Colonic mucosa (tissue), 4 donors: ENCODE measurements at regions not wholly inside any gene's neighbourhood (a gene's known extent, or its start where the extent isn't known, plus 50 kb on each side); places are given as distances from the start of the nearest gene placed in this dataset.

Source experiments
- DNase-seq: peaks from one replicate; pipeline ENCODE4 v3.0.0-alpha.2; 2020
- H3K27ac ChIP-seq: fragments of 200-600 bp; one replicate; pipeline ENCODE4 v1.8.0; 2021
- H3K27me3 ChIP-seq: fragments of 200-600 bp; one replicate; pipeline ENCODE4 v1.8.0; 2021
- H3K36me3 ChIP-seq: fragments of 200-600 bp; one replicate; pipeline ENCODE4 v1.8.0; 2021
- H3K4me1 ChIP-seq: fragments of 200-600 bp; one replicate; pipeline ENCODE4 v1.8.0; 2021; ENCODE audit warnings: mild to moderate bottlenecking
- H3K4me3 ChIP-seq: fragments of 200-600 bp; one replicate; pipeline ENCODE4 v1.8.0; 2021
- H3K9ac ChIP-seq, 2 donors: one replicate each; pipeline ENCODE4 v1.7.0; 2013; ENCODE audit warnings: control low read depth in 2 of 2, low read depth in 2 of 2, low read length in 2 of 2
- H3K9me3 ChIP-seq: fragments of 200-600 bp; one replicate; pipeline ENCODE4 v1.8.0; 2021
- intact Hi-C: fragments of 100-400 bp; cut with DNase I; formaldehyde crosslinking; loops from one replicate; pipeline ENCODE4 v1.14.1; 2022
- TF ChIP-seq, protein P1 (sequence below): fragments of 200-600 bp; IDR thresholded peaks from one replicate; pipeline ENCODE4 v1.8.0; 2022; ENCODE audit warnings: antibody characterized with exemption, mild to moderate bottlenecking
- donor health status: healthy.
- donor health status: DM: no; HTN: no; CAD: no.
- donor health status: DM: no; HTN: no; CAD: no.

GRCh38 chr13:104198801-104199200, 1132.6 kb upstream of the SLC10A2 start:
- intact Hi-C loops: no loop called here
- DNase-seq: no peak
- Histone ChIP-seq H3K36me3 (no peaks in the 10 kb centered on the region), H3K4me1 (no peaks in the 10 kb centered on the region), H3K27me3 (no peaks in the 10 kb centered on the region), H3K27ac (no peak overlapping the region), H3K9ac (no peak overlapping the region), H3K4me3 (no peak overlapping the region), H3K9me3 (no peaks in the 10 kb centered on the region)
- TF ChIP-seq, protein P1, sequence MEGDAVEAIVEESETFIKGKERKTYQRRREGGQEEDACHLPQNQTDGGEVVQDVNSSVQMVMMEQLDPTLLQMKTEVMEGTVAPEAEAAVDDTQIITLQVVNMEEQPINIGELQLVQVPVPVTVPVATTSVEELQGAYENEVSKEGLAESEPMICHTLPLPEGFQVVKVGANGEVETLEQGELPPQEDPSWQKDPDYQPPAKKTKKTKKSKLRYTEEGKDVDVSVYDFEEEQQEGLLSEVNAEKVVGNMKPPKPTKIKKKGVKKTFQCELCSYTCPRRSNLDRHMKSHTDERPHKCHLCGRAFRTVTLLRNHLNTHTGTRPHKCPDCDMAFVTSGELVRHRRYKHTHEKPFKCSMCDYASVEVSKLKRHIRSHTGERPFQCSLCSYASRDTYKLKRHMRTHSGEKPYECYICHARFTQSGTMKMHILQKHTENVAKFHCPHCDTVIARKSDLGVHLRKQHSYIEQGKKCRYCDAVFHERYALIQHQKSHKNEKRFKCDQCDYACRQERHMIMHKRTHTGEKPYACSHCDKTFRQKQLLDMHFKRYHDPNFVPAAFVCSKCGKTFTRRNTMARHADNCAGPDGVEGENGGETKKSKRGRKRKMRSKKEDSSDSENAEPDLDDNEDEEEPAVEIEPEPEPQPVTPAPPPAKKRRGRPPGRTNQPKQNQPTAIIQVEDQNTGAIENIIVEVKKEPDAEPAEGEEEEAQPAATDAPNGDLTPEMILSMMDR: no peak

DNA sequence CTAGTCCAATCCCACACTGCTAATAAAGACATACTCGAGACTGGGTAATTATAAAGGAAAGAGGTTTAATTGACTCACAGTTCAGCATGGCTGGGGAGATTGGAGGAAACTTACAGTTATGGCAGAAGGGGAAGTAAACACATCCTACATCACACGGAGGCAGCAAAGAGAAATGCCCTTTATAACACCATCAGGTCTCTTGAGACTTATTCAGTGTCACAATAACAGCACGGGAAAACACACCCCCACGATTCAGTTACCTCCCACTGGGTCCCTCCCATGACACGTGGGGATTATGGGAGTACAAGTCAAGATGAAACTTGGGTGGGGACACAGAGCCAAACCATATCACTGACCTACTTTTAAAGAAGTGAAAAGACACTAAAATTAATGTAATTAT, 1130.4 kb upstream of the SLC10A2 start:
- H3K27ac ChIP-seq: no peak overlapping the region
- no peaks in the 10 kb centered on the region for H3K9me3 ChIP-seq
- H3K36me3 ChIP-seq: no peaks in the 10 kb centered on the region
- intact Hi-C loops: no loop called here
- DNase-seq: no peak
- H3K27me3 ChIP-seq: no peaks in the 10 kb centered on the region
- H3K9ac ChIP-seq: no peak overlapping the region
- H3K4me1 ChIP-seq: no peaks in the 10 kb centered on the region
- H3K4me3 ChIP-seq: no peak overlapping the region
- TF ChIP-seq, protein P1: no peak

DNA sequence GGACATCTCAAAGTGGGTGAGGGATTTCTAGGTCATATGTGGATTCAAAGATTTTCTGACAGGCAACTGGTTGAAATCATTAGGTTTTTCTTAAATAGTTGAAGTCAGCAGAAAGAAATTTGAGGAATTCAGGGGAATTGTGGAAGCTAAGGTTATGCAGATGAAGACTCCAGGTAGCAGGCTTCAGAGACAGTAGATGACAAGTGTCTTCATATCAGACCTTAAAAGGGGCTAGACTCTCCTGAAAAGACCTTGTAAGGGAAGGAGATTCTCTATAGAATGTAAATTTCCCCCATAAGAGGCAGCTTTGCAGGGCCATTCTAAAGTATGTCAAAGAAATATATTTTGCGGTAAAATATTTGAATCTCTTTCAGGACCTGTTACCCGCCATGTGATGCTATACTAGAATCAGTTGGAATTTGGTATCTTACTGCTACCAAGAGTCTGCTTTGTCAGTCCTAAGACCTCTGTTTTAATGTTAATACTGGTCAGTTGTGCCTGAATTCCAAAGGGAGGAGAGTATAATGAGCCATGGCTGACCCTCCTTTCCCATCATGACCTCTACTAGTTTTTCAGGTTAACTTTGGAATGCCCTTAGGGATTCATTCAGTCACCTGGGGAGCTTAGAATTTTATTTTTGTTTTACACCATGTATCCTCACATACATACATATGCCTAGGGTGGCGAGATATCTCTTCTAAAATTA, 1115.5 kb upstream of the SLC10A2 start:
- no peaks in the 10 kb centered on the region for H3K9me3 ChIP-seq
- no peak overlapping the region for H3K4me3 ChIP-seq
- H3K36me3 ChIP-seq: no peaks in the 10 kb centered on the region
- H3K27me3 ChIP-seq: no peaks in the 10 kb centered on the region
- DNase-seq: no peak
- H3K9ac ChIP-seq: no peak overlapping the region
- H3K4me1 ChIP-seq: no peaks in the 10 kb centered on the region
- H3K27ac ChIP-seq: no peak overlapping the region
- intact Hi-C loops: no loop called here
- TF ChIP-seq, protein P1: no peak

GRCh38 chr13:104170980-104171555, 1104.9 kb upstream of the SLC10A2 start:
- no peaks in the 10 kb centered on the region for H3K36me3 ChIP-seq
- no peak overlapping the region for H3K27ac ChIP-seq
- no peak for DNase-seq
- H3K4me3 ChIP-seq: no peak overlapping the region
- H3K9me3 ChIP-seq: no peaks in the 10 kb centered on the region
- intact Hi-C loops: no loop called here
- no peaks in the 10 kb centered on the region for H3K27me3 ChIP-seq
- TF ChIP-seq, protein P1: no peak
- no peaks in the 10 kb centered on the region for H3K4me1 ChIP-seq
- no peak overlapping the region for H3K9ac ChIP-seq

DNA sequence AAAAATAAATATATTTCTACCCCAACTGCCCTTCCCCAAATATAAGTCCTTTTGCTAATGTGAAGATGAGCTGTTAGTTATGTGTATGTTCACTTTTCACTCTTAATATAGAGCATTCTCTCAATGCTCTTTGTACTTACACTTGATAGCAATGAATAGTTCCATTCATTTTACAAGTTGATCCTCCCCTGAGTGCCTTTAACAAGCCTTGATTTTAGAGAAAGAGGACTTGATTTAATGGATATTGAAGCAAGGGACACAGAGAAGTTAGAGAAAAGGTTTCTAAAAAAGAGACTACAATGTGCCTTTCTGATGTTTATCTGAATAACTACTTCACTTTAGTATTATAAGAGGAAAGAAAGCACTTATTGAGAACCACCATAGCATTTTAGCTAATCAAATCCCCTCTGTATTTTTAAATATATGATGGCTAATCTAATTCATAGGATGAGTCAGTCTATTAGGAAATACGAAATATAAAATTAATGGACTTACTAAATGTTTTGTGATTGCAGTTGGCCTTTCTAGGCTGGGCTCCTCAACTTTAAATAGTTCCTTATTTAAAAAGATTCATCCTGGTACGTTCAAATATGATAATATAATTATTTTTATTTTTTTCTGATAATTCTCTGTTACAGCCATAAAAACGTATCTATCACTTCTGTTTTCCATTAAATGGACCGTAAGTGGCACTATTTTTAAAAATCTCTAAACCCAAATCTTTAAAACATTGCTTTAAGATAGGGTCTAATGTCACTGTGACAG, 1097.8 kb upstream of the SLC10A2 start:
- Histone ChIP-seq H3K9me3 (no peaks in the 10 kb centered on the region), H3K36me3 (no peaks in the 10 kb centered on the region), H3K27me3 (no peaks in the 10 kb centered on the region), H3K27ac (no peak overlapping the region), H3K4me3 (no peak overlapping the region), H3K4me1 (no peaks in the 10 kb centered on the region), H3K9ac (no peak overlapping the region)
- intact Hi-C loops: no loop called here
- TF ChIP-seq, protein P1: no peak
- DNase-seq: no peak
